ENCODE measurements at regions not wholly inside any gene's neighbourhood (a gene's known extent, or its start where the extent isn't known, plus 50 kb on each side); places are given as distances from the start of the nearest gene placed in this dataset.

DNA sequence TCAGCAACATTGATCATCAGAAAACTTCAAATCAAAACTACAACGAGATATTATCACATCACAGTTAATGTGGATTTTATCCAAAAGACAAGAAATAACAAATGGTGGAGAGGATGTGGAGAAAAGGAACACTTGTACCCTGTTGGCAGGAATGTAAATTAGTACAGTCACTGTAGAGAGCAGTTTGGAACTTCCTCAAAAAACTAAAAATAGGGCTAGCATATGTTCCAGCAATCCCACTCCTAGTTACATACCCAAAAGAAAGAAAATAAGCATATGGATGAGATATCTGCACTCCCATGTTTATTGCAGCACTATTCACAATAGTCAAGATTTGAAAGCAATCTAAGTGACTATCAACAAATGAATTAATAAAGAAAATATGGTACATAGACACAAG lies 887.7 kb upstream of the MAN1A1 start:
- TF ChIP-seq, protein P1, sequence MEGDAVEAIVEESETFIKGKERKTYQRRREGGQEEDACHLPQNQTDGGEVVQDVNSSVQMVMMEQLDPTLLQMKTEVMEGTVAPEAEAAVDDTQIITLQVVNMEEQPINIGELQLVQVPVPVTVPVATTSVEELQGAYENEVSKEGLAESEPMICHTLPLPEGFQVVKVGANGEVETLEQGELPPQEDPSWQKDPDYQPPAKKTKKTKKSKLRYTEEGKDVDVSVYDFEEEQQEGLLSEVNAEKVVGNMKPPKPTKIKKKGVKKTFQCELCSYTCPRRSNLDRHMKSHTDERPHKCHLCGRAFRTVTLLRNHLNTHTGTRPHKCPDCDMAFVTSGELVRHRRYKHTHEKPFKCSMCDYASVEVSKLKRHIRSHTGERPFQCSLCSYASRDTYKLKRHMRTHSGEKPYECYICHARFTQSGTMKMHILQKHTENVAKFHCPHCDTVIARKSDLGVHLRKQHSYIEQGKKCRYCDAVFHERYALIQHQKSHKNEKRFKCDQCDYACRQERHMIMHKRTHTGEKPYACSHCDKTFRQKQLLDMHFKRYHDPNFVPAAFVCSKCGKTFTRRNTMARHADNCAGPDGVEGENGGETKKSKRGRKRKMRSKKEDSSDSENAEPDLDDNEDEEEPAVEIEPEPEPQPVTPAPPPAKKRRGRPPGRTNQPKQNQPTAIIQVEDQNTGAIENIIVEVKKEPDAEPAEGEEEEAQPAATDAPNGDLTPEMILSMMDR (IDR thresholded peaks at IDR 0.05), result no peak
- TF ChIP-seq POLR2A (IDR thresholded peaks at IDR 0.05), result no peak

Measured in sigmoid colon (tissue), 3 donors.